Stomach (tissue), 4 donors: ENCODE measurements at regions not wholly inside any gene's neighbourhood (a gene's known extent, or its start where the extent isn't known, plus 50 kb on each side); places are given as distances from the start of the nearest gene placed in this dataset.

Experiments used
- EP300 ChIP-seq: sonication (generic); formaldehyde crosslinking; IDR thresholded peaks from one replicate; pipeline ENCODE4 v1.6.1; 2017; ENCODE audit warnings: antibody characterized with exemption
- POLR2A ChIP-seq, 4 donors: fragments of 450-650 bp; IDR thresholded peaks; one replicate each; pipeline ENCODE4 v1.6.1; 2016; ENCODE audit warnings: antibody characterized with exemption in 4 of 4, control low read depth in 2 of 4, mild to moderate bottlenecking in 1 of 4, moderate library complexity in 1 of 4
- POLR2AphosphoS5 ChIP-seq, 3 donors: sonication (generic); formaldehyde crosslinking; IDR thresholded peaks; one replicate each; pipeline ENCODE4 v1.6.1; 2016; ENCODE audit warnings: antibody characterized with exemption in 3 of 3
- TF ChIP-seq, protein P1 (sequence below), 7 experiments: fragments of 450-650 bp in 4 of 7; fragments of 200-600 bp in 3 of 7; sonication (generic) in 3 of 7; IDR thresholded peaks; one replicate each; pipeline ENCODE4 v1.5.1; 2016 to 2019; ENCODE audit warnings: antibody characterized with exemption in 7 of 7, control low read depth in 2 of 7, mild to moderate bottlenecking in 1 of 7

DNA sequence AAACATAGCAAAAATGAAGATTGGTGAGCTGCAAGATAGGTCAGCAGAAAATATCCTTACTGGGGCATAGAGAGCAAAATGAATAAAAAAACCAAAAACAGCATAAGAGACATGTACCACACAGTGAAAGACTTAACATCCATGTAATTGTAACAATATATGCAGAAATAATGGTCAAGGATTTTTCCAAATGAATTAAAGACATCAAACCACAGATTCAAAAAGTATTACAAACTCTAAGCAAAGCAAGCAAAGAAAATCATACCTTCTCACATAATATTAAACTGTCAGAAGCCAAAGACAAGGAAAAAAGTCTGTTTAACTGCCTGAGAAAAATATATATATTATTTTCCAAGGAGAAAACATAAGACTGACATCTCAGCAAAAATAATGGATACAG, 111.3 kb downstream of the MIS18A start:
- TF ChIP-seq, protein P1, sequence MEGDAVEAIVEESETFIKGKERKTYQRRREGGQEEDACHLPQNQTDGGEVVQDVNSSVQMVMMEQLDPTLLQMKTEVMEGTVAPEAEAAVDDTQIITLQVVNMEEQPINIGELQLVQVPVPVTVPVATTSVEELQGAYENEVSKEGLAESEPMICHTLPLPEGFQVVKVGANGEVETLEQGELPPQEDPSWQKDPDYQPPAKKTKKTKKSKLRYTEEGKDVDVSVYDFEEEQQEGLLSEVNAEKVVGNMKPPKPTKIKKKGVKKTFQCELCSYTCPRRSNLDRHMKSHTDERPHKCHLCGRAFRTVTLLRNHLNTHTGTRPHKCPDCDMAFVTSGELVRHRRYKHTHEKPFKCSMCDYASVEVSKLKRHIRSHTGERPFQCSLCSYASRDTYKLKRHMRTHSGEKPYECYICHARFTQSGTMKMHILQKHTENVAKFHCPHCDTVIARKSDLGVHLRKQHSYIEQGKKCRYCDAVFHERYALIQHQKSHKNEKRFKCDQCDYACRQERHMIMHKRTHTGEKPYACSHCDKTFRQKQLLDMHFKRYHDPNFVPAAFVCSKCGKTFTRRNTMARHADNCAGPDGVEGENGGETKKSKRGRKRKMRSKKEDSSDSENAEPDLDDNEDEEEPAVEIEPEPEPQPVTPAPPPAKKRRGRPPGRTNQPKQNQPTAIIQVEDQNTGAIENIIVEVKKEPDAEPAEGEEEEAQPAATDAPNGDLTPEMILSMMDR (IDR thresholded peaks at IDR 0.05) = no peak
- TF ChIP-seq POLR2A (IDR thresholded peaks at IDR 0.05) (no peak), EP300 (no peak), POLR2AphosphoS5 (IDR thresholded peaks at IDR 0.05) (no peak)
